Activated CD4-positive, alpha-beta T cell treated with anti-CD3 and anti-CD28 coated beads for 48 hours (primary cell): ENCODE measurements at regions not wholly inside any gene's neighbourhood (a gene's known extent, or its start where the extent isn't known, plus 50 kb on each side); places are given as distances from the start of the nearest gene placed in this dataset.
"Not testable (repeated sequence)": the region's sequence is repeated elsewhere in the genome, so short reads cannot be mapped to it uniquely, and the experiment has no call there.

Experiments
- DNase-seq: peaks from one replicate; pipeline ENCODE4 v3.0.0-alpha.2; 2020

- not testable (repeated sequence) for DNase-seq
Observed at GRCh38 chrX:40222612-40223011, 124.9 kb upstream of the BCOR start.

GRCh38 chrX:40213092-40213491, 115.3 kb upstream of the BCOR start:
- DNase-seq, result no peak

GRCh38 chrX:40209951-40210617, 112.3 kb upstream of the BCOR start:
- no peak for DNase-seq

- peak; percentile 55 for DNase-seq
Observed at GRCh38 chrX:40207626-40208025, 109.9 kb upstream of the BCOR start.

GRCh38 chrX:40205471-40205870, 107.7 kb upstream of the BCOR start:
- no peak for DNase-seq

GRCh38 chrX:40202456-40202855, 104.7 kb upstream of the BCOR start:
- no peak for DNase-seq

- peak; percentile 6 for DNase-seq
Observed at GRCh38 chrX:40201329-40201885, 103.6 kb upstream of the BCOR start.

GRCh38 chrX:40199704-40200103, 101.9 kb upstream of the BCOR start:
- no peak for DNase-seq

- no peak for DNase-seq
Observed at GRCh38 chrX:40197071-40197470, 99.3 kb upstream of the BCOR start.

- no peak for DNase-seq
Observed at GRCh38 chrX:40195368-40195767, 97.6 kb upstream of the BCOR start.

GRCh38 chrX:40192196-40192595, 94.4 kb upstream of the BCOR start:
- DNase-seq, result no peak

- no peak for DNase-seq
Observed at GRCh38 chrX:40189637-40190036, 91.9 kb upstream of the BCOR start.

GRCh38 chrX:40188573-40189417, 91.0 kb upstream of the BCOR start:
- no peak for DNase-seq

- no peak for DNase-seq
Observed at GRCh38 chrX:40184968-40185367, 87.2 kb upstream of the BCOR start.

- DNase-seq, result no peak
Observed at GRCh38 chrX:40182615-40183014, 84.9 kb upstream of the BCOR start.

- DNase-seq, result no peak
Observed at GRCh38 chrX:40182095-40182494, 84.3 kb upstream of the BCOR start.

- DNase-seq, result no peak
Observed at GRCh38 chrX:40179283-40179682, 81.5 kb upstream of the BCOR start.

- DNase-seq, result peak; percentile 2
Observed at GRCh38 chrX:40177942-40178715, 80.4 kb upstream of the BCOR start.

GRCh38 chrX:40177489-40177888, 79.7 kb upstream of the BCOR start:
- no peak for DNase-seq

GRCh38 chrX:40177117-40177430, 79.3 kb upstream of the BCOR start:
- DNase-seq, result no peak

GRCh38 chrX:40176351-40177116, 78.8 kb upstream of the BCOR start:
- peak; percentile 80 for DNase-seq

- peak; percentile 79 for DNase-seq
Observed at GRCh38 chrX:40175511-40176350, 78.0 kb upstream of the BCOR start.
